HG02884 (cell line): ENCODE measurements at regions not wholly inside any gene's neighbourhood (a gene's known extent, or its start where the extent isn't known, plus 50 kb on each side); places are given as distances from the start of the nearest gene placed in this dataset.
A peak's percentile ranks its signal among the peaks of the same experiment; 100 is the strongest.
"Not testable (repeated sequence)": the region's sequence is repeated elsewhere in the genome, so short reads cannot be mapped to it uniquely, and the experiment has no call there.

Source experiments
- ATAC-seq: cut with Tn5 transposase; IDR thresholded peaks from one replicate; pipeline ENCODE4 v1.9.1; 2021; ENCODE audit warnings: mild to moderate bottlenecking, moderate library complexity; ENCODE audit not compliant: unreplicated experiment

DNA sequence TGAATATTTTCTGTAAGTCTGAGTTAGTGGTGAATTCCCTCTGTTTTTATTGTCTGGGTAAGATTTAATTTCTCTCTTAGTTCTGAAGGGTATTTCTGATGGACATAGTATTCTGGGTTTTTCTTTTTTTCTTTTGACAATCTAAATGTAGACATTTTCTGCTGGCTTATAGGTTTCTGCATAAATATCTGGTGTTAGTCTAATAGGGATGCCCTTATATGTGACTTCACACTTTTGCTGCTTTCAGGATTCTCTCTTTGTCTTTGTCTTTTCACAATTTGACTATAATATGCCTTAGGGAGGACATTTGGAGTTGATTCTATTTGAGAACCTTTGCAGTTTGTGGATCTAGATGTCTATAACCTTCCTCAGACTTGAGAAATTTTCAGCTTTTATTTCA, 667.2 kb downstream of the EPHA7 start:
- ATAC-seq: no peak

DNA sequence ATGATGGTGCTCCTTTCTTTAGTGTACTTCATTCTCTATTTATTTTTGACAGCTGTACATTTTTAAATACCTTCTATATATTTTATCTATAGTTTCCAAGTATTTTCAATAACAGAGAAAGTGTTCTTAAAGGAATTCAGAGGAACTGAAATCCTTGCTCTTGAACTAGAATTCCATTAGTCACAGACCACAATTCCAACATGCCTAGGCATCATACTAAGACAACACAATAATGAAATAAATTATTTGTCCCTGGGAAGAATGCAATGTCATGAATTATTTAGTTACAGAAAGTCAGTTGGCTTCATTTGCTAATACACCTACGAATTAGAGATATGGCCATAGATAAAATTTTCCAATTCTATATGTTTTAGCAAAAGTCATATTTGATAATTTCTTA, 671.2 kb downstream of the EPHA7 start:
- ATAC-seq: no peak

GRCh38 chr6:92737983-92738382, 681.4 kb downstream of the EPHA7 start:
- ATAC-seq: no peak

DNA sequence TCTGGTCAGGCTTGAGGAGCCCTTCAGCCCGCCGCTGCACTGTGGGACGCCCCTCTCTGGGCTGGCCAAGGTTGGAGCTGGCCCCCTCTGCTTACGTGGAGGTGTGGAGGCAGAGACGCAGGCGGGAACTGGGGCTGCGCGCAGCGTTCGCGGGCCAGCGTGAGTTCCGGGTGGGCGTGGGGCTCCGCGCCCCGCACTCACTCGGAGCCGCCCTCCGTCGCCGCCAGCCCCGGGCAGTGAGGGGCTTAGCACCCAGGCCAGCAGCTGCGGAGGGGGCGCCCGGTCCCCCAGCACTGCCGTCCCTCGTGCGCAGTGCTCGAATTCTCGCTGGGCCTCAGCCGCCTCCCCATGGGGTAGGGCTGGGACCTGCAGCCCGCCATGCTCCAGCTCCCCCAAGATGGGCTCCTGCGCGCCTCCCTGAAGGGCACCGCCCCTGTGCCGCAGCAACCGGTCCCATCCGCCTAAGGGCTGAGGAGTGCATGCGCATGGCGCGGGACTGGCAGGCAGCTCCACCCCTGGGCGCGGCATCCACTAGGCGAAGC, 695.9 kb downstream of the EPHA7 start:
- no peak for ATAC-seq

DNA sequence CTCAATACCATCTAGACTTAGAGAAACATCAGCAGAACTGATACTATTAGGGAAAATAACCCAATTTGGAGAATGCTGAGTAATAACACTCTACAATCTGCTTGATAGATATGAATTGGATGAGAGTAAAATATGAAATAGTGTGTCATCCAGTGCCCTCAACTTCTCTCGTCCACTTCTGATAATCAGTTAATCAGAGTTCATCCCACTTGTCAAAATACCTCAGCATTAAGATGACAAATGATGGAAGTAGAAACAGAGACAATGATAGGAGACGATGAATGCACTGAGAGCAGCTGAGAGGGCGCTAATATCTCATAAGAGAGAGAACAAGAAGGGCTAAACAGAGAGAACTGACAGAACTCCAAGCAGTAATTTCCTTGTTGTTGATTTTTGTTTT, 699.6 kb downstream of the EPHA7 start:
- ATAC-seq: no peak

GRCh38 chr6:92716638-92717037, 702.7 kb downstream of the EPHA7 start:
- ATAC-seq: no peak

GRCh38 chr6:92715991-92716390, 703.4 kb downstream of the EPHA7 start:
- ATAC-seq: no peak

GRCh38 chr6:92714346-92714745, 705.0 kb downstream of the EPHA7 start:
- ATAC-seq: no peak

- peak; percentile 89 for ATAC-seq
Observed at GRCh38 chr6:92710048-92710447, 709.3 kb downstream of the EPHA7 start.

- no peak for ATAC-seq
Observed at GRCh38 chr6:92708945-92709344, 710.4 kb downstream of the EPHA7 start.

GRCh38 chr6:92708270-92708669, 711.1 kb downstream of the EPHA7 start:
- ATAC-seq: no peak

- ATAC-seq: no peak
Observed at GRCh38 chr6:92706976-92707375, 712.4 kb downstream of the EPHA7 start.

DNA sequence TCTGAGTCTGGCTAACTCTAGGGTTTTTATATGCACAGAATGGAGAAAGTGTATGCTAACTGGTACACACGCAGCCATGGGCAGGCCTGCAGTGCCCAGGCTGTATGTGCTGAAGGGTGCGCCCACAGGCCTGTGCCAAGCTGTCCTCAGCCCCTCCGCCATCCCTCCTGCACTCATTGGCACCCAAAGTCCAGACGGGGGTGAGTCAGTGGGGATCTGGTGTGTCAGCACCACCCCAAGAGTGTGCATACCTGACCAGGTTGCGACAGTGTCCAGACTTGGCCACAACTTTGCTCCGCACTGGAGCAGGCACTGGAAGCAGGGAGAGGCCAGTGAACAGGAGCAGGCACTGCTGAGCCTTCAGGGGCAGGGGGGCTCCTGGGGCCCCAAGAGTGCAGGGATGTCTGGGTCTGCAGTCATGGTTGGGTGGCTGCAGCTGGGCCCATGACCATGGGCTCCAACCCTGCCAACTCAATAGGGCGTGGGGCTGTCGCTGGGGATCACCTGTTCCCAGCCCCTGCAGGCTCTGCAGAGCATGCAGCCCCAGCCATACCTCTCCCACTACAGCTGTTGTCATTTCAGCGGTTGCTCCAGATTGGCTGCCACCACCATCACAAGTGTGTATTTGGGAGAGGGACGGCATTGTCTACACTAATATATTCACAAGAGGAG, 717.8 kb downstream of the EPHA7 start:
- ATAC-seq: no peak

- no peak for ATAC-seq
Observed at GRCh38 chr6:92700411-92700810, 718.9 kb downstream of the EPHA7 start.

GRCh38 chr6:92690997-92691599, 728.3 kb downstream of the EPHA7 start:
- ATAC-seq: no peak

DNA sequence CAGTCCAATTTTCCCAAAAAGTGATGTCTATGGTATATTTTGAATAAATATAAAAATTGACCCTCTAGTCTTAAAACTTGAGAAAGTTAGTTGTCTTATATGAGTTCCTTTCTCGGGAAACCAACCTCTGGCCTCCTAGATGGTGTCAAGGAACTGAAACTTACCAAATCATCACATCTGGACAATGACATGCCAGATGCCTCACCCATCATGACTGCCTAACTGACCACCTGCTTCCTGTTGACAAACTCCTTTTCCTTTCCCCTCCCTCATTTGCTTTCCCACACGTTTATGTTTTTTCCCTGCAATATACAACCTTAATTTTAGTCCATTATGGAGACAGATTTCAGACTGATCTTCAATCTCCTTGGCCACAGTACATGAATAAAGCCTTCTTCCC, 731.0 kb downstream of the EPHA7 start:
- ATAC-seq: no peak

DNA sequence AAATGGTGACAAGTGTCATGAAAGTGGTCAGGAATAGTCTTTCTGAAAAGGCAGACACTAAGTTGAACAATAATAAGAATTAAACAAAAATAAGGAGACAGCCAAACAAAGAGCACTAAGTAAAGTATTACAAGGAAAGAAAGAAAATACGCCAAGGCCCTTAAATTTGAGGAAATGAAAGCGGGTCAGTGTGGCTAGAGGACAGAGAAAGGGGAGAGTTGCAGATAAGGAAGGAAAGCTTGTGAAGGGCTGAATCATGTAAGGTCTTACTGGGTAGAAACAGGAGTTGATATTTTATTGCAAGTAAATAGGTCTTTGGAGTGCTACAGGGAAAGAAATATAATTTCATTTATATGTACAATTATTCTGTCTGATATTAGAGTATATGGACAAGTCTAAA, 732.1 kb downstream of the EPHA7 start:
- ATAC-seq: no peak

DNA sequence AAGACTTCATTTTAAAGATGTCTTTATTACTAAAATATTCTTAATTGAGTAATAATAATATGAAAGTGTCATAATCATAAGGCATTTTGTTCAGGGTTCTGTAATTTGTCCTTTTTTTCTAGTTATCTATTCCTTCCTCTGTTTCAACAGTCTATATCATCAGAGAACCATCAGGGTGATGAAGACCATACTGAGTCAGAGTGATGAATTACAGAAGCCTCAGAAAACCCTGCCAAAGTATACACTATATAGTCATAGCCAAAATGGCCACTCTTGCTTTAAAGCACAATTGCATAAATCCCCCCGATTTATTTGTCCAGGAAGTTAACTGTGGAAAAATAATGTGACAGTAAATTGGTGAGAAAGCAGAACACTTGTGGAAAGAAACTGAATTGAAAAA, 735.0 kb downstream of the EPHA7 start:
- no peak for ATAC-seq

DNA sequence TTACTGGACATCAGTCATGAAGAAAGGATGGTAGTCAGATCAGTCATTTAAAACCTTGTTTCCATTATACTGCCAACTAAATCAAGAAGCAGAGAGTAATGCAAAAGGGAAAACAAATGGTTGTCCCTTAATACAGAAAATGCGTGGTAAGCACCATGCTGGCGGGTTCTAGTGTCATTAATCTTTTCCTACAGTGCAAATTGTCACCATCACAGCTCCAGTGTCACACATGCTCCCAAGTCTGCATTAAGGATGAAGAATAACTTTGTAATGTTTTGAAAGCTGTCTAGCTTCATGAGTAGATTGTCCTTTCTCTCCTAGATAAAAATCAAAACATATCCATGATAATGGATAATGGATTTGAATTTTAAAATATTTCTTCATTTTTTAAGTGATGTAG, 735.6 kb downstream of the EPHA7 start:
- no peak for ATAC-seq

DNA sequence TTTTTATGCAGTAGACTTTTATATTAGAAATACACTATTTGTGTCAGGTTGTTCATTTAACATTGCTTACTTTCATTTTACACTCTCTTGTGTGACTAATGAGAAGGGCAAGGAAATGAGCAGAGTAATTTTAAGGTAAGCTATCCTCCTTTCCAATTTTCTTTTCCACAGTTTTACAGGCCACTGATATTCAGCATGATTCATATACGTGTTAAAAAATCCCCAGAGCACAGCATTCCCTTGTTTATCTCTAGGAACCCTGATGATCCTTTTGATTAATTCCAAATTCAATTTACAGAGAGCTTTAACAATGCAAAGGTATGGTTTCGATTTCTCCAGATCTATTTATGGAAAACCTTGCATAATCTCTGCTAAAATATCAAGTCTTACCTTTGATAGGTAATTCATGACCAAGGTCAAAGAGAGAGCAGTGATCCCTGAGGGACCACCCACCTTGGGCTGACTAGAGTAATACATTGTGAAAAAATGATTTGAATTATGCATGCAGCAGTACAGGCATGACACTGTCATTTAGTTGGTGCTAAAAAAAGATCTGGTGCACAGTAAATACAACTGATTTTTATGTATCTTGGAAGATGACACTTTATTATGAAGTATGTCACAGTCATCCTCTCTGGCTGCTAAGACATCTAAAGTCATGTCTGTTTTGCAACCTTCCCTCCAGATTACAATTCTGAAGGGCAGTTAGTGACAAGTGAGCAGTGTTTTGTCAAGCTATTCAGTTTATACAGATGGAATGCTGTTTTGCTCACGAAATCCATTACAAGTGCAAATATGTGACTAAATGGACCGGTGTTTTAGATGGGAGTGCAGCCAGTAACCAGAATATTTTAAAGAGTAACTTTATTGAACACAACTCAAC, 736.6 kb downstream of the EPHA7 start:
- no peak for ATAC-seq

- ATAC-seq: no peak
Observed at GRCh38 chr6:92681401-92681800, 738.0 kb downstream of the EPHA7 start.

GRCh38 chr6:92671462-92671861, 747.9 kb downstream of the EPHA7 start:
- not testable (repeated sequence) for ATAC-seq
